Neural cell (in vitro differentiated cells): ENCODE measurements at regions not wholly inside any gene's neighbourhood (a gene's known extent, or its start where the extent isn't known, plus 50 kb on each side); places are given as distances from the start of the nearest gene placed in this dataset.

ENCODE experiments used
- H2AFZ ChIP-seq: fragments of 200-600, 300-800 bp; sonication (generic), shearing (Covaris generic); 2 replicates; pipeline ENCODE4 v1.6.0; 2014; ENCODE audit warnings: low read depth, mild to moderate bottlenecking, antibody characterized with exemption, low read length, moderate library complexity
- H3F3A ChIP-seq: fragments of 200-600 bp; shearing (Covaris generic); 2 replicates; pipeline ENCODE4 v1.6.1; 2016; ENCODE audit warnings: mild to moderate bottlenecking, moderate library complexity, mixed read lengths, antibody characterized with exemption, low read length; ENCODE audit not compliant: insufficient read depth, poor library complexity, severe bottlenecking
- H3K27ac ChIP-seq: fragments of 200-600, 300-800 bp; sonication (generic), shearing (Covaris generic); 2 replicates; pipeline ENCODE4 v1.5.1; 2014; ENCODE audit warnings: mild to moderate bottlenecking, low read length, moderate library complexity
- H3K27me3 ChIP-seq: fragments of 300-800, 200-600 bp; sonication (generic), shearing (Covaris generic); 2 replicates; pipeline ENCODE4 v1.6.0; 2014; ENCODE audit warnings: mild to moderate bottlenecking, low read depth, low read length, moderate library complexity; ENCODE audit not compliant: insufficient read depth
- H3K36me3 ChIP-seq: fragments of 300-800, 200-600 bp; sonication (generic), shearing (Covaris generic); 2 replicates; pipeline ENCODE4 v1.5.1; 2014; ENCODE audit warnings: mild to moderate bottlenecking, antibody characterized with exemption, low read length, moderate library complexity; ENCODE audit not compliant: insufficient read depth
- H3K4me2 ChIP-seq: fragments of 300-800, 200-600 bp; sonication (generic), shearing (Covaris generic); 2 replicates; pipeline ENCODE4 v1.6.0; 2014; ENCODE audit warnings: mild to moderate bottlenecking, low read length
- H3K4me3 ChIP-seq: fragments of 300-800, 200-600 bp; sonication (generic), shearing (Covaris generic); 2 replicates; pipeline ENCODE4 v1.5.1; 2014; ENCODE audit warnings: mild to moderate bottlenecking, low read length, moderate library complexity
- H3K79me2 ChIP-seq: fragments of 200-600 bp; shearing (Covaris generic); replicated peaks from 2 replicates; pipeline ENCODE4 v1.6.0; 2014; ENCODE audit warnings: mild to moderate bottlenecking, low read length, moderate library complexity; ENCODE audit not compliant: insufficient read depth
- H3K9ac ChIP-seq: fragments of 300-800, 200-600 bp; sonication (generic), shearing (Covaris generic); 2 replicates; pipeline ENCODE4 v1.6.1; 2016; ENCODE audit warnings: mild to moderate bottlenecking, low read length, mixed read lengths
- H3K9me2 ChIP-seq: fragments of 200-600 bp; shearing (Covaris generic); 2 replicates; pipeline ENCODE4 v1.6.1; 2016; ENCODE audit warnings: mild to moderate bottlenecking, low read length, mixed read lengths; ENCODE audit not compliant: insufficient read depth
- H3K9me3 ChIP-seq: fragments of 200-600, 300-800 bp; sonication (generic), shearing (Covaris generic); 2 replicates; pipeline ENCODE4 v1.6.1; 2016; ENCODE audit warnings: mild to moderate bottlenecking, mixed run types, low read length, moderate library complexity, mixed read lengths
- H4K20me1 ChIP-seq: fragments of 200-600 bp; shearing (Covaris generic); 2 replicates; pipeline ENCODE4 v1.6.1; 2016; ENCODE audit warnings: mild to moderate bottlenecking, mixed run types; ENCODE audit not compliant: insufficient read depth
- CTCF ChIP-seq: fragments of 450-650 bp; IDR thresholded peaks from 2 replicates; pipeline ENCODE4 v1.5.1; 2014; ENCODE audit warnings: antibody characterized with exemption, mild to moderate bottlenecking, moderate library complexity; ENCODE audit not compliant: poor library complexity, severe bottlenecking
- EP300 ChIP-seq: fragments of 450-650 bp; conservative IDR thresholded peaks from 2 replicates; pipeline ENCODE4 v1.6.1; 2014; ENCODE audit warnings: antibody characterized with exemption, mild to moderate bottlenecking, moderate library complexity; ENCODE audit not compliant: poor library complexity, severe bottlenecking
- EZH2 ChIP-seq: fragments of 200-600, 300-800 bp; shearing (Covaris generic), sonication (generic); IDR thresholded peaks from 2 replicates; pipeline ENCODE4 v1.6.1; 2014; ENCODE audit warnings: antibody characterized with exemption, low read length, borderline replicate concordance, mild to moderate bottlenecking; ENCODE audit not compliant: insufficient read depth, poor library complexity, severe bottlenecking
- MXI1 ChIP-seq: fragments of 450-650 bp; conservative IDR thresholded peaks from 2 replicates; pipeline ENCODE4 v1.6.1; 2014; ENCODE audit warnings: antibody characterized with exemption, mild to moderate bottlenecking; ENCODE audit not compliant: poor library complexity, severe bottlenecking
- POLR2AphosphoS5 ChIP-seq: IDR thresholded peaks from 2 replicates; pipeline ENCODE4 v1.6.1; 2012
- RAD21 ChIP-seq: fragments of 450-650 bp; conservative IDR thresholded peaks from 2 replicates; pipeline ENCODE4 v1.6.1; 2014; ENCODE audit warnings: antibody characterized with exemption, mild to moderate bottlenecking, moderate library complexity
- REST ChIP-seq: IDR thresholded peaks from 2 replicates; pipeline ENCODE4 v1.6.1; 2012; ENCODE audit warnings: borderline replicate concordance
- SMC3 ChIP-seq: fragments of 450-650 bp; conservative IDR thresholded peaks from 2 replicates; pipeline ENCODE4 v1.6.1; 2014; ENCODE audit warnings: antibody characterized with exemption, mild to moderate bottlenecking, moderate library complexity; ENCODE audit not compliant: poor library complexity
- TAF1 ChIP-seq: IDR thresholded peaks from 2 replicates; pipeline ENCODE4 v1.6.1; 2012; ENCODE audit warnings: low read depth

- H4K20me1 ChIP-seq: no peaks in the 10 kb centered on the region
- no peak overlapping the region for H2AFZ ChIP-seq
- H3K79me2 ChIP-seq: no peaks in the 10 kb centered on the region
- no peaks in the 10 kb centered on the region for H3K9me2 ChIP-seq
- no peaks in the 10 kb centered on the region for H3K9me3 ChIP-seq
- H3K27ac ChIP-seq: no peak overlapping the region
- H3K9ac ChIP-seq: no peak overlapping the region
- H3K4me2 ChIP-seq: no peak overlapping the region
- no peaks in the 10 kb centered on the region for H3K27me3 ChIP-seq
- TF ChIP-seq SMC3: no peak
- TF ChIP-seq EZH2: no peak
- TF ChIP-seq POLR2AphosphoS5: no peak
- TF ChIP-seq REST: no peak
- no peak for TF ChIP-seq EP300
- TF ChIP-seq RAD21: no peak
- TF ChIP-seq MXI1: no peak
- no peak for TF ChIP-seq TAF1
- TF ChIP-seq CTCF: no peak
- H3K4me3 ChIP-seq: no peak overlapping the region
- H3K36me3 ChIP-seq: no peaks in the 10 kb centered on the region
- H3F3A ChIP-seq: no peaks in the 10 kb centered on the region
These were observed 409.5 kb upstream of the AZI2 start for GRCh38 chr3:28758115-28758514.

GRCh38 chr3:28761375-28761774, 412.8 kb upstream of the AZI2 start:
- Histone ChIP-seq H3K9me3 (no peaks in the 10 kb centered on the region), H3K4me2 (no peak overlapping the region), H3K9me2 (no peaks in the 10 kb centered on the region), H3K4me3 (no peak overlapping the region), H3K36me3 (no peaks in the 10 kb centered on the region), H4K20me1 (no peaks in the 10 kb centered on the region), H3K9ac (no peak overlapping the region), H3K79me2 (no peaks in the 10 kb centered on the region), H2AFZ (no peak overlapping the region), H3K27ac (no peak overlapping the region), H3F3A (no peaks in the 10 kb centered on the region), H3K27me3 (no peaks in the 10 kb centered on the region)
- TF ChIP-seq RAD21: no peak
- no peak for TF ChIP-seq MXI1
- no peak for TF ChIP-seq CTCF
- TF ChIP-seq EZH2: no peak
- no peak for TF ChIP-seq POLR2AphosphoS5
- no peak for TF ChIP-seq REST
- no peak for TF ChIP-seq EP300
- no peak for TF ChIP-seq SMC3
- no peak for TF ChIP-seq TAF1
